ENCODE measurements at regions not wholly inside any gene's neighbourhood (a gene's known extent, or its start where the extent isn't known, plus 50 kb on each side); places are given as distances from the start of the nearest gene placed in this dataset.
"Not testable (repeated sequence)": the region's sequence is repeated elsewhere in the genome, so short reads cannot be mapped to it uniquely, and the experiment has no call there.

DNA sequence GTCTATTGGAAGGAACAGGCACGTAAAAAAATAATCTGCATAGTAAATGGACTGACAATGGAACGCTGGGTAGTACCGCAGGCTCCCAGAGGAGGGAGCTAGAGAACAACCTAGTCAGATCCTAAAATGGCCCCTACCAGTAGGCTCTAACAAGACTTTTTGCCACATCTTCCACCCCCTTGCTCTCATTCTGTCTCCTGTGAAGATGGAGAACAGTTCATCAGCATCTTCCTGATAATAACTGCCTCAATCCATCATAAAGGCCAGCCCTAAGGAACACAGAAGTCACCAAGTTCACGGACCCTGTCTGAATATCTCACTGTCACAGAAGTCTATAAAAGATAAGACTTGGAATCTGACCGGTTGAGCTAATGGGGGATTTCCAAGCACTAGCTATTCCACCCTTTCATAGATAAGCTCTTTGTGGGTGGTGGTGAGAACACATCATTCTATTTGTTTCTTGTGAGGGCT, 133.4 kb downstream of the SLC1A3 start:
- H3K27me3 ChIP-seq (ENCODE audit: control insufficient read depth, insufficient read depth, low read length) = peaks cover 4% of the 10 kb centered on the region
- peaks cover 33% of the 10 kb centered on the region for H3K4me1 ChIP-seq (ENCODE audit: control insufficient read depth, insufficient read depth, low read length)
- H3K4me3 ChIP-seq (ENCODE audit: low read length) = no peak overlapping the region
- peak; percentile 55 for DNase-seq
- H3K9me3 ChIP-seq (replicated peaks; ENCODE audit: control insufficient read depth, low read depth, low read length) = no peaks in the 10 kb centered on the region
- no peaks in the 10 kb centered on the region for H3K36me3 ChIP-seq (ENCODE audit: control insufficient read depth, insufficient read depth, low read length)
- peak overlapping the region; percentile 90 for H3K27ac ChIP-seq (ENCODE audit: low read length)
- WGBS (ENCODE audit: insufficient coverage) = 24% methylated on average over 2 of the region's 5 CpGs

DNA sequence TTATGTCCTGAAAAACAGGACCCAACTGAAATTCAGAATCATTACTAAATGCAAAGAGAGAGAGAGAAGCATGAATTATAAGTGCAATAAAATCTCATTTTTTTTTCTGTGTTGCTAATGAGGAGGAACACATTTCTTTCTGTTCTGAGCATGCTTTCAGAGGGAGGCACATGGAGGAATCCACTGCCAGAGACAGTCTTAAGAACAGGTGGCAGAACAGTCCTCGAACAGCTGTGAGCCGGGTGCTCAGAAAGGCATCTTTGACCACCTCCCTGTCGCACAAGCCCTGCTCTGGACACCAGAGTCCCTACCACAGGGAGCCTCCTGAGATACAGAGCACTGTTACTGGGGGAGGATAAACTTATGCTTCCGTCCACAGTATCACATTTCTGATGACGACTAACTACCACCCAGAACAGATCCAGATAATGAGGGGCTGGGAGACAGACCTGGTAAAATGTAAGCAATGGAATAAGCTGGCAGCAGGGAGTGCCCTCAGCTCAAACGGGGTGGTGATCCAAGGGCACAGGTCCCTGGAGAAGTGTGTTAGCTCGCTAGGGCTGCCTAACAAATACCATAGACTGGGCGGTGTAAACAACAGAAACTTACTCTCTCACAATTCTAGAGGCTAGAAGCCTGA, 134.0 kb downstream of the SLC1A3 start:
- Histone ChIP-seq H3K9me3 (replicated peaks; ENCODE audit: control insufficient read depth, low read depth, low read length) (no peaks in the 10 kb centered on the region), H3K27ac (ENCODE audit: low read length) (peak overlapping the region; percentile 90), H3K4me1 (ENCODE audit: control insufficient read depth, insufficient read depth, low read length) (peaks cover 37% of the 10 kb centered on the region), H3K27me3 (ENCODE audit: control insufficient read depth, insufficient read depth, low read length) (peaks cover 4% of the 10 kb centered on the region), H3K36me3 (ENCODE audit: control insufficient read depth, insufficient read depth, low read length) (no peaks in the 10 kb centered on the region), H3K4me3 (ENCODE audit: low read length) (no peak overlapping the region)
- WGBS (ENCODE audit: insufficient coverage) = 83% methylated on average over 3 of the region's 8 CpGs
- peak; percentile 82 for DNase-seq

DNA sequence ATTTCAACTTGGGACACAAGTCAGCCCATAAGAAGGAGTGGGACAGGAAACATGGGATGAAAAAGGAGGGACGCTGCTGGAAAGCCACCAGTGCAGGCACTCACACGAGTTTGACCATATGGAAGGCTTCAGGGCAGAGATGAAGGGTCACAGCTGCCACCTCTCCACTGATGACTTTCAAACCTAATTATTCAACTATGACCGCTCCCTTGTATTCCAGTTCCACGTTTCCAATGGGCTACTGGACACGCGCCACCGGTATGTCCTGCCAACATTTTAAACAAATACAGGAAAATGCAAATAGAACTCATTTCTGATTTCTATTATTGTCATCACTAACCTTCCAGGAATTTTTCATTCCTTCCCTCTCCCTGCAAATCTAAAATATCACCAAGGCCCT, 134.7 kb downstream of the SLC1A3 start:
- peak; percentile 54 for DNase-seq
- WGBS (ENCODE audit: insufficient coverage) = 56% methylated on average over 6 of the region's 7 CpGs
- H3K4me3 ChIP-seq (ENCODE audit: low read length) = no peak overlapping the region

DNA sequence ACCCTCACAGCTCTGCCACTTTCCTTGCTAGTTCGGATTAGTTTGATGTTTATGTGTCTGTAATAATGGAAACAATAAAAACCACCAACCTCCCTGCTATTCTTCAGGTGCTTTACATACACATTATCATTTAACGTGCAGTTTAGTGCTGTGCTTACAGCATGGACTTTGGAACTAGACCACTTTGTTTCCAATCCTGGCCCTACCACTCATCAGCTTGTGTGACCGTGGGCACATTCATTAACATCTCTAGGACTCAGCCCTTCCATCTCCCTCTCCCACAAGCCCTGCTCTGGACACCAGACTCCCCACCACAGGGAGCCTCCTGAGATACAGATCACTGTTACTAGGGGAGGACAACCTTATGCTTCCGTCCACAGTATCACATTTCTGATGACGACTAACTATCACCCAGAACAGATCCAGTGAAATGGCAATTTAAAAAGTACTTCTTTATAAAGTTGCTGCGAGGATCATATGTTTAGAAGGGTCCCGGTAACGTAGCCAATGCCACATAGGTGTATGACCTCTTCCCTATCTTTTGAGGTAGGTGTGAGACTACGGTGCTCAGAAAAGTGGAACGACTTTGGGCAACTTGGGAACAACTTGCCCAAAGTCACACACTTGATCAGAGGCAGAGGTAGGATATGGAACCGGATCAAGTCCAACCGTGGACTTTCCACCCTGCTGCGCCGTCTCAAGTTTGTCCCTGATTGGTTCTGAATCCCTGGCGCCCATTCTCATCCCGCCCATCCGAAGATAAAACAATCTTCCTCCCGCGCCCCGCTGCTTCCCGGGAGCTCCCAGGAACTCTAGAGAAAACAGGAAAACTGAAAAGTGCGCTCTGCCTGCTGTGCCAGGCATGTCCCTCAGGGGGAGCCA, 132.4 kb upstream of the NIPBL start:
- WGBS (ENCODE audit: insufficient coverage) = 6% methylated on average over 15 of the region's 22 CpGs
- H3K27me3 ChIP-seq (ENCODE audit: control insufficient read depth, insufficient read depth, low read length) = peaks cover 2% of the 10 kb centered on the region
- peaks cover 40% of the 10 kb centered on the region for H3K4me1 ChIP-seq (ENCODE audit: control insufficient read depth, insufficient read depth, low read length)
- H3K36me3 ChIP-seq (ENCODE audit: control insufficient read depth, insufficient read depth, low read length) = no peaks in the 10 kb centered on the region
- no peaks in the 10 kb centered on the region for H3K9me3 ChIP-seq (replicated peaks; ENCODE audit: control insufficient read depth, low read depth, low read length)
- H3K4me3 ChIP-seq (ENCODE audit: low read length) = peak overlapping the region; percentile 57
- peak overlapping the region; percentile 85 for H3K27ac ChIP-seq (ENCODE audit: low read length)
- DNase-seq = peak; percentile 80

More for the DNA sequence above, 134.7 kb downstream of the SLC1A3 start:
- Histone ChIP-seq H3K4me1 (ENCODE audit: control insufficient read depth, insufficient read depth, low read length) (peaks cover 40% of the 10 kb centered on the region), H3K27ac (ENCODE audit: low read length) (peak overlapping the region; percentile 90), H3K36me3 (ENCODE audit: control insufficient read depth, insufficient read depth, low read length) (no peaks in the 10 kb centered on the region), H3K27me3 (ENCODE audit: control insufficient read depth, insufficient read depth, low read length) (peaks cover 4% of the 10 kb centered on the region), H3K9me3 (replicated peaks; ENCODE audit: control insufficient read depth, low read depth, low read length) (no peaks in the 10 kb centered on the region)

DNA sequence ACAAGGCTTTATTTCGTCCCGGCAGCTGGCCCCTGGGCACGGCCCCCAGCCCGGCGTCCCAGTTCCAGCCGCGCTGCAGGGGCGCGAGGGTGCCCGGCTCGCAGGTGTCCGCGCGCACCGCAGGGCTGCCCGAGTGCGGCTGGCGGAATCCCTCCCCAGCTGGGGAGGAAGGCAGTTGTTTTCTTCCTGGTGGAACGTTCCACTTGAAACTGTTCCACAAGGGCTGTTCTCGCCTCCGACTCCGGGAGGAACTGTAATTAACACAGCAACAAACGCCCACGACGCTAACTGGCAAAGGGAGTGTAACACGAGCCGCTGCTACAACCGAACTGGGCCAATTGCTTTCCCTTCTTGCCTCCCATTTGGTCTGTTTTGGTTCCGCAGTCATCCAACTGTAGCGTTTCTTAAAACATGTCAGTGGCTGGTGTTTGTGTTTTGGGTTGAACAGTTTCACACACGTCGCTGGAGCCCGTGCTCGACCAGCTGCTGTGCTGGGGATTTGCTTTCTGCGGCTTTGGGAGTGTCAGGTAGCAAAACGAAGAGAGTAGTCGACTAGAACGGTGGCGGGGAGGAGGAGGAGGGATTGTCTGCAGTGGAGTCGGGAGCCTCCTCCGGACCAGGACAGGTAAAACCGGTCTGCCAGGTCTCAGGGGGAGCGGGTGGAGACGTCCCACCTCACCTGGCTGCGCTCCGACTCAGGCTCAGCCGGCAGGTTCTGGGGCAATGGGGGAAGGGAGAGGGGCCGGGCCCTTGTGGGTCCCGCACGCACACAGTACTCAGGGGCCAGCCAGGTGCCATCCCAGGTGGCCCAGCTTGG, 131.6 kb upstream of the NIPBL start:
- WGBS (ENCODE audit: insufficient coverage) = under 1% methylated on average over 48 of the region's 50 CpGs
- peak; percentile 80 for DNase-seq
- Histone ChIP-seq H3K4me3 (ENCODE audit: low read length) (peak overlapping the region; percentile 57), H3K27ac (ENCODE audit: low read length) (peak overlapping the region; percentile 85), H3K4me1 (ENCODE audit: control insufficient read depth, insufficient read depth, low read length) (peaks cover 33% of the 10 kb centered on the region), H3K9me3 (replicated peaks; ENCODE audit: control insufficient read depth, low read depth, low read length) (no peaks in the 10 kb centered on the region), H3K27me3 (ENCODE audit: control insufficient read depth, insufficient read depth, low read length) (peaks cover 2% of the 10 kb centered on the region), H3K36me3 (ENCODE audit: control insufficient read depth, insufficient read depth, low read length) (no peaks in the 10 kb centered on the region)

DNA sequence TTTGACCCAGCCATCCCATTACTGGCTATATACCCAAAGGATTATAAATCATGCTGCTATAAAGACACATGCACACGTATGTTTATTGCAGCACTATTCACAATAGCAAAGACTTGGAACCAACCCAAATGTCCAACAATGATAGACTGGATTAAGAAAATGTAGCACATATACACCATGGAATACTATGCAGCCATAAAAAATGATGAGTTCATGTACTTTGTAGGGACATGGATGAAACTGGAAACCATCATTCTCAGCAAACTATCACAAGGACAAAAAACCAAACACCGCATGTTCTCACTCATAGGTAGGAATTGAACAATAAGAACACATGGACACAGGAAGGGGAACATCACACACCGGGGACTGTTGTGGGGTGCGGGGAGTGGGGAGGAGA, 128.8 kb upstream of the NIPBL start:
- not testable (repeated sequence) for DNase-seq; H3K9me3 ChIP-seq (replicated peaks; ENCODE audit: control insufficient read depth, low read depth, low read length); H3K27ac ChIP-seq (ENCODE audit: low read length); H3K36me3 ChIP-seq (ENCODE audit: control insufficient read depth, insufficient read depth, low read length); H3K27me3 ChIP-seq (ENCODE audit: control insufficient read depth, insufficient read depth, low read length); H3K4me3 ChIP-seq (ENCODE audit: low read length)
- no CpG with 5 or more reads among the region's 4 CpGs for WGBS (ENCODE audit: insufficient coverage)
- peaks cover 20% of the 10 kb centered on the region for H3K4me1 ChIP-seq (ENCODE audit: control insufficient read depth, insufficient read depth, low read length)

DNA sequence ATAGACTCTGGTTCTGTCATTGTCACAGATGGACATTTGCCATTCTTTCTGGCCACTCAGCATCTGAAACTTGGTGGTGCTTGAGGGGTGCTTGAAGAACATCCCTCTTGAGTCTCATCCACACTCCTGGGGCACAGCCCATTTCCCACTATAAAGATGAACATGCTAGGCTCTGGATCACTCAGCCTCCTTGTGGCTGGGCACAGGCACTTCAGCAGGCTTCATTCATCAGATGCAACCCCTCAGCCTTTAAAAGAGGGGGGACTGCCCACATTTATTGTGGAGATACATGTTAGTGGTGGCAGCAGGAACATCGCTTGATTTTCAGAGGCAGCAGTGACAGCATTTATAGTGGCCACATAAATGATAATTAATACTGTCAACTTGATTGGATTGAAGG, 124.7 kb upstream of the NIPBL start:
- Histone ChIP-seq H3K4me3 (ENCODE audit: low read length) (no peak overlapping the region), H3K4me1 (ENCODE audit: control insufficient read depth, insufficient read depth, low read length) (no peaks in the 10 kb centered on the region), H3K9me3 (replicated peaks; ENCODE audit: control insufficient read depth, low read depth, low read length) (no peaks in the 10 kb centered on the region), H3K36me3 (ENCODE audit: control insufficient read depth, insufficient read depth, low read length) (no peaks in the 10 kb centered on the region), H3K27me3 (ENCODE audit: control insufficient read depth, insufficient read depth, low read length) (no peaks in the 10 kb centered on the region), H3K27ac (ENCODE audit: low read length) (no peak overlapping the region)
- 100% methylated on average over 1 of the region's 1 CpG for WGBS (ENCODE audit: insufficient coverage)
- DNase-seq = no peak

DNA sequence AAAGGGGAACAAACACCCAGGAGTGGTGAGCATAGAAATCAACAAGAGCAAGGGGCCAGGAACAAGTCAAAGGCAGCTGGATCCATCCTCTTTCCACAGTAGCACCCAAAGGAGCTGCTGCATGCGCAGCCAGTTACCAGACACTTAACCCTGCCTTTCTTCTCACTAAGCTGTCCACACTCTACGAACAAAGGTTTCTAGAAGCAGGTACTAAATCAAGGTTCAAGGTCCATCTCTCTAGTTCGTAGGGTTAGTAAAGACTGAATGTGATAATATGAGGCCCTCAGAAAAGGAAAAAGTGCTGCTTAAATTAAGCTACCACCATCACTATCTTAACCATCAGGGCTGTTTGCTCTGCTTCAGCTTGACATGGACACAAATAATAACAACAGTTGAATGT, 121.2 kb upstream of the NIPBL start:
- Histone ChIP-seq H3K36me3 (ENCODE audit: control insufficient read depth, insufficient read depth, low read length) (no peaks in the 10 kb centered on the region), H3K27me3 (ENCODE audit: control insufficient read depth, insufficient read depth, low read length) (no peaks in the 10 kb centered on the region), H3K4me1 (ENCODE audit: control insufficient read depth, insufficient read depth, low read length) (no peaks in the 10 kb centered on the region), H3K27ac (ENCODE audit: low read length) (no peak overlapping the region), H3K9me3 (replicated peaks; ENCODE audit: control insufficient read depth, low read depth, low read length) (no peaks in the 10 kb centered on the region), H3K4me3 (ENCODE audit: low read length) (no peak overlapping the region)
- WGBS (ENCODE audit: insufficient coverage) = no CpG with 5 or more reads among the region's 3 CpGs
- no peak for DNase-seq

DNA sequence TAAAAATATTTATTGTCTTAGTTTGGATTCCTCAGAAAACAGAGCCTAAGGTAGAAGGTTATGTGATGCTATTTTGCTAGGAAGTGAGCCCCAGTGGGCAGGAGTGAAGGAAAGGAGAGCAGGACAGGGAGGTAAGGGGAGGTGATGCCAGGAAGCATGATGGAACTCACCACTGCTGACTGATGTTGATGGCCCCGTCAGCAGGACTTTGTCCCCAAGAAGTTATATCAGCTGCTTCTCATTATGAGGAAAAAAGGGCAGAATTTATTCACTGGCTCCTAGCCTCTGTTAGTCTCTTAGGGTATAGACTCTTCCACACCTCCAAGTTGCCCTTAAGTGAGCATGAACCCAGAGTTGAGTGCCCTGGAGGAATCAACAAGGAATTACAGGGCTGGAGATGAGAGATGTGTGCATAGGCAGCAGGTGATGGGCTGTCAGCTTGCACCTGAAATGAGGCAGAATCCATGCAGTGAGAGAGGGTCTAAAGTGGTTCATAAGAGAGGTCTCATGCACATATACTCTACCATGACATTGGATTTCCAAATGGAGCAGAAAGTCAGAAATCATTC, 120.6 kb upstream of the NIPBL start:
- H3K27me3 ChIP-seq (ENCODE audit: control insufficient read depth, insufficient read depth, low read length) = no peaks in the 10 kb centered on the region
- DNase-seq = no peak
- H3K9me3 ChIP-seq (replicated peaks; ENCODE audit: control insufficient read depth, low read depth, low read length) = no peaks in the 10 kb centered on the region

More for the DNA sequence above, 120.6 kb upstream of the NIPBL start:
- Histone ChIP-seq H3K4me1 (ENCODE audit: control insufficient read depth, insufficient read depth, low read length) (no peaks in the 10 kb centered on the region), H3K36me3 (ENCODE audit: control insufficient read depth, insufficient read depth, low read length) (no peaks in the 10 kb centered on the region), H3K27ac (ENCODE audit: low read length) (no peak overlapping the region), H3K4me3 (ENCODE audit: low read length) (no peak overlapping the region)
- no CpG with 5 or more reads among the region's 1 CpG for WGBS (ENCODE audit: insufficient coverage)

All from muscle of leg (tissue), 3 donors.